ENCODE measurements at regions not wholly inside any gene's neighbourhood (a gene's known extent, or its start where the extent isn't known, plus 50 kb on each side); places are given as distances from the start of the nearest gene placed in this dataset.

DNA sequence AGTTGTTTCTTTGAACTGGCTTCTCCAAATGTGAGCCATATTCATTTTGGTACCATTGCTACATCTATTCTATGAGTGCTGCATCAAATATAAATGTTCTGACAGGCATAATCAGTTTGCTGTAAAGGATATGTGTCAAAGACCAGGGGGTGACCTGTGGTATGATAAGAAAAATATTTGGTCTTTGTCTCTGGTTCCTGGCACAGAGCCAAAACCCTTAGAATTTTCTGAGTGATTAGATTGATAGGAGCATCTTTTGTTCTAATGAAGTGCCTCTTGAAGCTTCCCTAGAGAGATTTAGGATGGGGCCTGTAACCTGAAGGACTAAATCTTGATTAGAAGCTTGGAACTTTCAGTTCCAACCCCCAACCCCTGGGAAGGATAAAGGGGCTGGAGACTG is 256.3 kb downstream of the NNT start:
- TF ChIP-seq, protein P1, sequence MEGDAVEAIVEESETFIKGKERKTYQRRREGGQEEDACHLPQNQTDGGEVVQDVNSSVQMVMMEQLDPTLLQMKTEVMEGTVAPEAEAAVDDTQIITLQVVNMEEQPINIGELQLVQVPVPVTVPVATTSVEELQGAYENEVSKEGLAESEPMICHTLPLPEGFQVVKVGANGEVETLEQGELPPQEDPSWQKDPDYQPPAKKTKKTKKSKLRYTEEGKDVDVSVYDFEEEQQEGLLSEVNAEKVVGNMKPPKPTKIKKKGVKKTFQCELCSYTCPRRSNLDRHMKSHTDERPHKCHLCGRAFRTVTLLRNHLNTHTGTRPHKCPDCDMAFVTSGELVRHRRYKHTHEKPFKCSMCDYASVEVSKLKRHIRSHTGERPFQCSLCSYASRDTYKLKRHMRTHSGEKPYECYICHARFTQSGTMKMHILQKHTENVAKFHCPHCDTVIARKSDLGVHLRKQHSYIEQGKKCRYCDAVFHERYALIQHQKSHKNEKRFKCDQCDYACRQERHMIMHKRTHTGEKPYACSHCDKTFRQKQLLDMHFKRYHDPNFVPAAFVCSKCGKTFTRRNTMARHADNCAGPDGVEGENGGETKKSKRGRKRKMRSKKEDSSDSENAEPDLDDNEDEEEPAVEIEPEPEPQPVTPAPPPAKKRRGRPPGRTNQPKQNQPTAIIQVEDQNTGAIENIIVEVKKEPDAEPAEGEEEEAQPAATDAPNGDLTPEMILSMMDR (IDR thresholded peaks at IDR 0.05; ENCODE audit: insufficient read depth, low read length, poor library complexity, severe bottlenecking): no peak
- no peak for TF ChIP-seq EZH2phosphoT487 (conservative IDR thresholded peaks at IDR 0.05; ENCODE audit: low read length)

Measured in SU-DHL-6 (cell line).